Retinal pigment epithelial cell (primary cell): ENCODE measurements at regions not wholly inside any gene's neighbourhood (a gene's known extent, or its start where the extent isn't known, plus 50 kb on each side); places are given as distances from the start of the nearest gene placed in this dataset.

Source experiments
- DNase-seq: peaks from one replicate; pipeline ENCODE4 v3.0.0-alpha.2; 2010; ENCODE audit warnings: low read depth
- H3K4me3 ChIP-seq: 2 replicates; pipeline ENCODE4 v1.5.1; 2011; ENCODE audit warnings: mild to moderate bottlenecking, low read length, control low read depth, moderate library complexity
- CTCF ChIP-seq: conservative IDR thresholded peaks from 2 replicates; pipeline ENCODE4 v1.5.1; 2011; ENCODE audit warnings: low read depth, low read length, control low read depth, inconsistent platforms

GRCh38 chr18:23355206-23355605 lies 97.9 kb upstream of the RIOK3 start:
- TF ChIP-seq CTCF: no peak
- H3K4me3 ChIP-seq: no peak overlapping the region
- DNase-seq: no peak

- DNase-seq: no peak
- no peak for TF ChIP-seq CTCF
Observed at GRCh38 chr18:23356424-23356823, 96.7 kb upstream of the RIOK3 start.

GRCh38 chr18:23356915-23357601 lies 96.0 kb upstream of the RIOK3 start:
- H3K4me3 ChIP-seq: no peak overlapping the region
- peak; percentile 63 for DNase-seq
- no peak for TF ChIP-seq CTCF

More at GRCh38 chr18:23356424-23356823, 96.7 kb upstream of the RIOK3 start:
- H3K4me3 ChIP-seq: no peak overlapping the region

GRCh38 chr18:23357996-23358594 lies 95.0 kb upstream of the RIOK3 start:
- DNase-seq: no peak
- TF ChIP-seq CTCF: no peak
- no peak overlapping the region for H3K4me3 ChIP-seq

- H3K4me3 ChIP-seq: no peak overlapping the region
- no peak for DNase-seq
- TF ChIP-seq CTCF: no peak
Observed at GRCh38 chr18:23359421-23359820, 93.7 kb upstream of the RIOK3 start.

- no peak for TF ChIP-seq CTCF
- H3K4me3 ChIP-seq: no peak overlapping the region
- DNase-seq: no peak
Observed at GRCh38 chr18:23363865-23364570, 89.1 kb upstream of the RIOK3 start.
